ENCODE measurements at regions not wholly inside any gene's neighbourhood (a gene's known extent, or its start where the extent isn't known, plus 50 kb on each side); places are given as distances from the start of the nearest gene placed in this dataset.
"Not testable (repeated sequence)": the region's sequence is repeated elsewhere in the genome, so short reads cannot be mapped to it uniquely, and the experiment has no call there.

DNA sequence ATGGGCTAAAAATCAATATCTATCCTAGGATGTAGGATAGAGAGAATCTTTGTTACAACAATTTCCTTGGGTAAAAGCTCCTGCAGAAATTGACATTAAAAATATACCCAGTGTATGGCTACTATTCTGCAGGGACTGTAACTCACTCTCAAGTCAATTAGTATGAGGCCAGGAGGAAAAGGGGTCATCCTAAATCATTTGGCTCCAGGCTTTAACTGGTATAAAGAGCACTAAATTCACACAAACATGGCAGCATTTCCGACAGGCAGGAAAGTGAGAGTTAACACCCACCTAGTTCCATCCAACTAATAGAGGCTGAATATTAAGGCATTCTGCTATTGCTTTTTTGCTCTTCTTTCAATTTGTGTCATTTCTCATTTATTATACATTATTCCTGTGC, 218.6 kb upstream of the C1orf87 start:
- DNase-seq = no peak

DNA sequence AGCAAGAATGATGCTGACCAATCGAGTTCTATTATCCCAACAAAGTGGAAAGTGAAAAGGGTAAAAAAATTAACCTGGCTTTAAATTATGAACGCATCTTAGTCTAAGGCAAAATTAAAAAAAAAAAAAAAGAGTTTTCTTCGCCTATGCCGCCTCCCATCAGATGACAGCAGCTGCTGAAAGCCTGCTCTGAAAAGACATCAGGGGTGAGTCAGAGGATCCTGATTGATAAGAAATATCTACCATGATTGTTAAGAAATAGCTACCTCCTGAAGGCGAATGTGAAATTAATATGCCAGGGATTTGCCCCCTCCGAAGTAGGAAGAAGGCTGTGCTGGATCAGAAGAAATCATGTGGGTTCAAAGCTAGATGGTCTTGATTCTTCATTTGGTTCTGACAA, 216.8 kb upstream of the C1orf87 start:
- no peak for DNase-seq

DNA sequence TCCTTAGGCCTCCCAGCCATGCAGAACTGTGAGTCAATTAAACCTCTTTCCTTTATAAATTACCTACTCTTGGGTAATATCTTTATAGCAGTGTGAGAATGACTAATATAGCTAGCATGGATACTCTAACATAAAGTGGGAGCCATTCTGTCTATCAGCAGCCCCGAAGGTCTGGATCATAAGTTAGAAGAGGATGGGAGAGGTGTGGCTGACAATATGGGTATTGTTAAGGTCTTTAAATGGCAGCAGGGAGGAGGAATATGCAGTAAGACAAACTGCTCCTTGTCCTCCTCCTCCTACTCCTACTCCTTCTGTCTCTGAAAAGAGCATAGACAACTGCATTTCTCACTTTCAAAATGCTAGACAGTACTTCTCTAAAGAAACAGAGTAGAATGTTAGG, 214.0 kb upstream of the C1orf87 start:
- no peak for DNase-seq

DNA sequence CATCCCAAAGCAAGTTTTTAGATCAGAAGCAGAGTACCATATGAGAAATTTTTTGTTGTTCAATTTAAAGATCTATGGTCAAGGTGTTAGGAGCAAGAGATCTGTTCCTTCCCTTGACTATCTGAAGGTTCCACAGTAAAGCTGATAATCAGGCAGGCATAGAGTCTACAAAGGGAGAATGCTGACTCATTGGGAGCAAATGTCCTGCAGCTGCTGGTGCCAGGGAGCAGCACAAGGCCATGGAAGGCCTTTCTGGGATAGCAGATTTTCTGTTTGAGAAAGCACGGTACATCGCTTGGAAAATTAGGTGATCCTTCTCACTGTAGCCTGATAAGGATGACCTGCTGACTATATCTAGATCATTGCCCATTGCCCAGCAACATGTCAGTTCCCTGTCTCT, 210.1 kb upstream of the C1orf87 start:
- DNase-seq = no peak

DNA sequence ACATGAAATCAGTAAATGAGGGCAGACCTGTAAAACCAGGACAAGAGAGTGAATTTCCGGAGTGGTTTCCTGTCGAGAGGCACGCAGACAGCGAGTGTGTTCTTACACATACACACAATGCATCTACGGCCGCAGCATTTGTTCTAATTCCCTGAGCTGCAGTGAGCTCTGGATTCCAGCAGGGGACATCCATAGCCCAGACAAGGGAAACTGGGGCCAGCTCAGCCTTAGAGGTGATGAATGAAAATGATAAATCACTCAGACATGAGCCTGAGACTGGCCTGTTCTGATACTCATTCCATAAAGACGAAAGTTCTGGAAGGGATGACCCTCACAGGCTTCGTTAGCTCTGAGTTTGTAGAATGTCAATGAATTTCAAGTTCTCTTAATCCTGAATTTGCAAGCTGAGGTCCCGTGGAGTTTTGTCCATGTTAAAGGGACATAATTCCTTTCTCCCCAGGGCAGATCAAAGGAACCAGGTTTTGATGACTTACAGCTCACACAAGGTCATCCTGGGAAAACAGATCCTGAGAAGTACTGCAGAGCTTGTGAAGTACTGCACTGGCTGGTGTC, 207.9 kb upstream of the C1orf87 start:
- peak; percentile 80 for DNase-seq

DNA sequence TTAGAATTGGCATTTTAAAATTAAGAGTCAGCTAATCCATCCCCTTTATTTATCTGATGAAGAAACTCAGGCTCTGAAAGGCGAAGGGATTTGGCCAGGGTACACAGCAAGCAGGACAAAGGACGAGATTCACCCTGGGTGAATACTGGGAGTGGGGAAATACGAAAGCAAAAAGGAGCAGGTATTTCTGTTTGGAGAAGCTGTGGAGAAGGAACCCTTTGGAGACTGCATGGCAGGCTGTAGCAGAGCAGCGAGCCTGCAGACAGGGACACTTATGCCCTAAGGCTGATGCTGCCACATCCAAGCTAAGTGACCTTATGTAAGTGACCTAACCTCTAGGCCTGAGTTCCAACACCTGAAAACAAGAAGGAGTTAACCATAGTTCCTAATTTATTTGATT, 207.2 kb upstream of the C1orf87 start:
- DNase-seq = no peak

DNA sequence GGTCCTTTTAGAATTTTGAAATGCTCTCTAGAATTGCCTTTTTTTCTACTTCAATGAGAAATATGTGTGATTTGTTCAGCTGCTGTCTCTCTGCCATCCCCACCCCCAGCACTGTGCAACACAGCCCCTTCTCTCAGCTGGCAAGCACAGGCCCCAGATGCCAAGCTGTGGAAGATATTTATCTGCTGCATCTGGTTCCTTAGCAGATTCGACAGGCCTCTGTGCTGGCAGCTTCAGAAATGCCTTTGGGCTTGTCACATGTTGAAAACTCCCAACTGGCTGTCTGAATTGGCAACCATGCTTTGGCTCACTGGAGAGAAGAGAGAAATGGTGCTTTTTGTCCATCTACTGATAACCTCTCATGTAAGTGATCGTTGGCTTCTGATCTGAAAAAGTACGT, 206.7 kb upstream of the C1orf87 start:
- DNase-seq = no peak

DNA sequence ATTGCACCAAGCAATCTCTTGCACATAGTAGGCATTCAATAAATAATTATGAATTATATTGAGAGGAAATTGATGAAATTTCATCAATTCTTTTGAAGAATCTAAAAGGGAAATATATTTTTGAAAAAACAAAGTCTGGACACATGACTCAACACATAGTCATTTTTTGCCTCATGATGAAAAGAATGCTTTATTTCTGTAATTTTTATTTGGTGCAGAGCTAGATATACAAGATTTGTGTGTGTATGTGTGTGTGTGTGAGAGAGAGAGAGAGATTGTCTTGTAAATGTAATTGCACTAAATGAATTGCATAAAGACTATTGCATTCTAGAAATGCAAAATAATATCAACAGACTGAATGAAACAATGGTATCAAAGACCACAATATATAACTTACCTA, 206.2 kb upstream of the C1orf87 start:
- no peak for DNase-seq

DNA sequence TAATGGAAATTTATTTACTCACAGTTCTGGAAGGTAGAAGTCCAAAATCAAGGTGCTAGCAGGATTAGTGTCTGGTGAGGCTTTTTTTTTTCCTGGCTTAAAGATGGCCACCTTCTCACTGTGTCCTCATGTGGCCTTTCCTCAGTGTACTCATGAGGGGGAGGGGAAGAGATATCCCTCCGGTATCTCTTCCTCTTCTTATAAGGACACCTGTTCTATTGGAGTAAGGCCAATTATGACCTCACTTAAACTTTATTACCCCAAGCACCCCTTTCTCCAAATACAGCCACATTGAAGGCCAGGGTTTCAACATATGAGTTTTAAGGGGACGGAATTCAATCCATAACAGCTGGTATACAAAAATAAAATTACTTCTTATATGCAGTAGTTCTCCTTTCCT, 203.7 kb upstream of the C1orf87 start:
- peak; percentile 67 for DNase-seq

DNA sequence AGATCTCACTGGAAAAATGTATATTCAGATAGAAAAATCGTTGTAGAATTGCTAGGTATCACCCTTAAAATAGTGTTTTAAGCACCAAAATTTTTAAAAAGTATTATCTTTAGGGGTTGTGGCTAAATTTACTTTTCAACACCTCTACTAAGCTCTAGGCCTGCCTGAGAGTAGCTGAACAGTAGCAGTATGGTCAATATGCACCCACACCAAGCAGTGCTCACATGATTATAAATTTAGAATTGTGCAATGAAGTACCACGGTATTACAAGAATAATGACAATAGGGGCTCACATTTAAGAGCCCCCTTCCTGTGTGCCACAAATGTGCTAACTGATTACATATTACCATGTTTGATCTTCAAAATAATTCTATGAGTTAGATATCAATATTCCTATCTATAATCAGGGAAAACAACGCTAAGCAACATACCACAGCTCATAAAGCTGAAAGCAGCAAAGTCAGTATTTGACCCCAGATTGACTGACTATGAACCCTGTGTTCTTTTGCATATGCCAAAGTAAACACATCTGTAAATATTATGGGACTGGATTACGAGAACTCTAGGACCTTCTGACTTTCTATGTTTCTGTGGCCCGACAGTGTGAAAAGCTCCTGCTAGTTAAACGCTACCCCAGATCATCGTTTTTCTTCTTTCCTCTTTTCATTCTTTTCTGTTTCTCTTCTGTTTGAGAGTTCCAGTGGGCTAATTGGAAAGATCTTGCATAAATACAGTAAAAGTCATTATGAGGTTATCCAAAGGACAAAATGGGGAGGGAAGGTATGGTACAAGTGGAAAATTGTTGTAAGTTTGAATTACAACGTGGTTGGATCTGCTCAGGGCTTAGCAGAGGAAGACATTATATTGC, 201.1 kb upstream of the C1orf87 start:
- no peak for DNase-seq

DNA sequence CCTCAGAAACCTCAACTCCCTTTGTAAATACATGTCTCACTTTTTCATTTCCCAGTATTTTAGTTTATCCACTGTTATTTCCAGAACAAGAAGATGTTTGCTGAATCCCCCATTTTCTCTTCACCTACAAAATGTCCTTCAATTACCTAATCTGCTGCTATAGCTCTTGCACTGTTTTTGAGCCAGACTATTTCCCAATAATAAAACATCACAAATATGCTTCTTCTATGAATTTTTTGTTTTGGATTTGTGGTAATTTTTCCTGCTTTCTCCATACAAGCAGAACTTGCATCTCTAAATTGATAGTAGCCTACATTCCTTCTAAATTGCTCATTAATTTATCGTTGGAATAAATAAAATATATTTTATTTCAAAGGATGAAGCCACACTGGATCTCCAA, 199.6 kb upstream of the C1orf87 start:
- no peak for DNase-seq

DNA sequence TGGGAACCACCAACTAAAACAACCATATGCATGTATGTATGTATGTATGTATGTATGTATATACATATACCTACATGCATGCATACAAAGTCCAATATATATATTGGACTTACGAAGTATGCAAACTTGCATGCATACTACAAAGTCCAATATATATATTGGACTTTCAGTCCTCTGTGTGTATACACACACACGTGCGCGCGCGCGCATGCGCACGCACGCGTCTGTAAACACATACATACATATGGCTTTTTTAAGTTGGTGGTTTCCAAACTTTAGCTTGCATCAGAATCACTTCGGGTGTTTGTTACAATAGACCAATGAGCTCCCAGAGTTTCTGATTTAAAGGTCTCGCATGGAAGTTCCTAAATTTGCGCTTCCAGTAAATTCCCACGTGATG, 197.5 kb upstream of the C1orf87 start:
- DNase-seq = no peak

DNA sequence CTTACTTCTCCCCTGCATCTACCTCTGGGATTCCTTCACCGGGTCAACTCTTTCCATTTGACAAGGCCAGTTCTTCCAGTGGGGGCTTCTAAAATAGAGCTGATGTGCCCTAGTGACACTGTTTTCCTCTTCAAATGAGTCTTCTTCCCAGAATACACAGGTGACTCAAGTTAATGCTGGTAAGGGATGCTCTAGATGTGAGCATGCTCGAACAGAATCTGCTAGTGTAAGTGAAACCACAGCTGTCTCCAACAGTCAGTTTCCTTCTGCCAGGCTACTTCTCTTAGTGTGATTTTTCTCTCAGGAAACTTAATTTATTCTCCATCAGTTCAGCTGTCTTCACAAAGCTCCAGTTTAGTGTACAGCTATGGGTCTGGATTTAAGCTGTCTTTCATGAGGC, 194.9 kb upstream of the C1orf87 start:
- no peak for DNase-seq

DNA sequence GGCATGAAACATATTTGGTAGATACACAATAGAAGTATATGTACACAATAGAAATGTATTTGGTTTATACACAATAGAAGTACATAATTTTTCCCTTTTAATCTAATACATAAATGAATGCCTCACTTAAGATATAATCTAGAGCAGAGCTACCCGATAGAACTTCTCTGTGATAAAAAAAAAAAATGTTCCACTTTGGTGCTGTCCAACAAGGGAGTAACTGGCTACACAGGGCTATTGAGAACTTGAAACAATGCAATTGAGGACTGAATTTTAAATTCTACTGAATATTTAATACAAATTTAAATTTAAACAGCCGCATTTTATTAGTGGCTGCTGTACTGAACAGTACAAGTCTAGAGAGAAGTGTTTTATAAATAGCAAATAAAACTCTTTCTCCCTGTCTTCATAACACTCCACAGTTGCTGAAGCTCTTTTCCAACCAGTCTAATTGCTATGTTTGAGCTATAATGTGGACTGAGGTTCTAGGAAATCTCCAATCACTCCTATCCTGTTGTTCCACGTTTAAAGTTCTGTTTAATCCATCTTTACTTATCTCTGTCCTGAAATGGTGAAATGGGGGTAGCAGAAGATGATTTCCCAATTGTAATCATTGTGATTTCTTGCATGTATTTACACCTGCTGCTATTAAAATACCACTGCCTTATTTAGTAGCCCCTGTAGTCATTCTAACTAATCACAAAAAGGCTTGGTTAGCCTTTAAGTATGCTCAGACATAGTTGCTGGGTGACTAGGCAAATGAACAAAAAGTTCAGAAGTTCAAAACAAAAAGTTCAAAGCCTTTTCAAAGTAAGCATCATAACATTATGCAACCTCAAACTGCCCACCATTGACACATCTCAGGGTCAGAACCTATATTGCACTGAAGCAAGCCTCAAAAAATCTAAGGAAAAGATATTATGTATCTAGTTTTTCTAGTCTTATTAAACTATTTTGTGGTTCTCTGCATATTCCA, 192.3 kb upstream of the C1orf87 start:
- DNase-seq = no peak

DNA sequence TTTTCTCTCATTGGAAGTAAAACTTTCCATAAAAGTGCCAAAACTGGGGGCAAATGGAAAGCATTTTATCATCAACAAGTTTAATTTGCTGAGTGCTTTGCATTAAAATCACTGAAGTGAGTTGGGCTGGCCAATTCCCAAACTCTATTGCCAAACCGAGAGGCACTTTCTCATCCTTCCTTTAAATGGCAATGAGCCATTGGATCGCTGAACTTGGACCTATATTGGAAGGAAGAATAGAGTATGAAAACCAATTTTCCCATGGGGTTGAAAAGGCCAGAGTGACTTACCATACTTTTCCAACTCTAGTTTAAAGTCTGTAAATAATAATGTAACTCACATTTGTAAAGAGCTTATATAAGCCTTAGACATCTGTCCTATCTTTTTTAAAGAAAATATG, 189.1 kb upstream of the C1orf87 start:
- no peak for DNase-seq

DNA sequence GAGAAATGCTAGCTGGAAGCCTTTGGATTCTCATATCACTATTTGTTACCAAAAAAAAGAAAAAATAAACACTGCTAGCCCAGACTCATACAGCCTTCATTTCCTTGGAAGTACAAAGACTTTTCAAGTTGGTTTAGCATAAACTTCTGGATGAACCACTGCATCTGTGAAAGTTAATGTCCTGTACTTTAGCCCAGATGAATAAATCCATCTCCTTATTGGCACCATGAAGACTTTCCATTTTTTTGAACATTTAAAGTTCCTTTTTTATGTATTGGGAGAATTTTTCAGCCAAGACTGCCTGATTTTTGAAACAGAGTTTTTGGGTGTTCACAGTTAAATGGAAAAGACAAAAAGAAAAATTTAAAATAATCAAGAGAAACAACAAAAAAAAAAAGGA, 184.0 kb upstream of the C1orf87 start:
- DNase-seq = no peak

DNA sequence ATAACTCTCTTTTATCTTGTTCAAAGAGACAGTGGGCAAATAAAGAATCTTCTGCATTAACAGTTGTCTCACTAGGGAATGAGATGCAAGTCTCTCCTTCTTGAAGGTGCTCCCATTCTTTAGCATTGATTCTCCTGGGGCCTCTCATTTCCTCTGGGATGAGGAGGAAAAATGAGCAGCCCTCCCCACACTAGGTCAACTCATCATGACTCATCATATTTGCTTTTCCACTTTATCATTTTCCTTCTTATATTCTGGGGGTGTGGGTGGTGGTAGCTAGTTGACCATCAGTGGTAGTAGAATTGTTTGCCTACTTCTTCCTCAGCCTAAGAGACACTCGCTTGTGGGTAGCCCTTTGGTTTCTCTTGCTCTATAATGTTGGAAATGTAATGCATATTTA, 182.0 kb upstream of the C1orf87 start:
- no peak for DNase-seq

DNA sequence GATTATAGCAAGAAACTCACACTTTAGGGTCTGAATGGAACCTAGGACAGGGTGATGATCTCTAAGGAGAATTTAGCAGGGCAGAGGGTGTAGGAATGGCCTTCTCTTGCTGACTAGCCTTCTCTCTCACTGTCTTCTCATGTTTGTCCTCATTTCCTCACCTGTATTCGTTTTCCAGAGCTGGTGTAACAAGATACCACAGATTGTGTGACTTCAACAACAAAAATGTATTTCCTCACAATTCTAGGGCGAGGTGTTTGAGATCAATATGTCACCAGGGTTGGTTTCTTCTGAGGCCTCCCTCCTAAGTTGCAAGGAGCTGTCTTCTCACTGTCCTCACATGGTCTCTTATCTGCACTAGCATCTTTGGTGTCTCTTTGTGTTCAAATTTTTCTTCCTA, 177.9 kb upstream of the C1orf87 start:
- no peak for DNase-seq

DNA sequence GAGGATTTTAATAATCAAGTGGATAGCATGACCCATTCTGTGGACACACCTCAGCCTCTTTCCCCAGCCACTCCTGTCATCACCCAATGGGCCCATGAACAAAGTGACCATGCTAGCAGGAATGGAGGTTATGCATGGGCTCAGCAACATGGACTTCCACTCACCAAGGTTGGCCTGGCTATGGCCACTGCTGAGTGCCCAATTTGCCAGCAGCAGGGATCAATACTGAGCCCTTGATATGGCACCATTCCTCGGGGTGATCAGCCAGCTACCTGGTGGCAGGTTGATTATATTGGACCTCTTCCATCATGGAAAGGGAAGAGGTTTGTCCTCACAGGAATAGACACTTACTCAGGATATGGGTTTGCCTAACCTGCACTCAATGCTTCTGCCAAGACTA, 173.9 kb upstream of the C1orf87 start:
- DNase-seq = not testable (repeated sequence)

DNA sequence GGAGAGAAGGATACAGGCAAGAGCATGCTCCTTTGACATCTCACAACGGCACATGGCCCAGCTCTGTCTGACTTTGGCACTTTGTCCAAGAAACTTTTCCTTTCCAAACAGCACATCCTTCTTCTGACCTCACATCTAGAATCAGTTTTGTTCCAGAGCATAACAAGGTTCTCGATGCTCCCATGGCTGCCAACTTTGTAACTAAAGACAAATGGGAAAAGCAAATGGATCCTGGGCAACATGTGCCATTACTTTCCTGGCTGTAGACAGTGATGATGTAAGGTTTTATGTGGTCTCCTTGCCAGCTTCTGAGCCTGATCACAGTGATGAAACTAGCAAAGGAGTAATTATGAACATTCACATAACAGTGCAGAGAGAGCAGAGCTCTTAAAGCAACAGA, 171.8 kb upstream of the C1orf87 start:
- DNase-seq = no peak

DNA sequence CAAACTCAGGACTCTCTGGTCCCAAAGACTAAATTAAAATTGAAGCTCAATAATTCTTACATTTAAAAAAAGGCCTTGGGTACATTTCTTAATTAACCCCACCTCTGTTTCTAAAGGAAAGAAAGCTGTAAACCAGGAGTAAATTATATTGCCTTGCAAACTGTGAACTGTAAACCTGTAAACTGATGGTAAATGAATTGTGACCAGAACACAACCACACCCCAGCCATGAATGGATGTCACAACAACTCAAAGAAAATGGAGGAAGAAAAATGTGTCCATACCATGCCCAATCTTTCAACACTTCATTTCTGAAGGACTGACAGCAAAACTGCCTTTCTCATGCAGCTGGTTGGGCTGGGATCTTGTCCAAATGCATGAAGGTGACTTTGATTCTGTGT, 171.3 kb upstream of the C1orf87 start:
- DNase-seq = no peak

DNA sequence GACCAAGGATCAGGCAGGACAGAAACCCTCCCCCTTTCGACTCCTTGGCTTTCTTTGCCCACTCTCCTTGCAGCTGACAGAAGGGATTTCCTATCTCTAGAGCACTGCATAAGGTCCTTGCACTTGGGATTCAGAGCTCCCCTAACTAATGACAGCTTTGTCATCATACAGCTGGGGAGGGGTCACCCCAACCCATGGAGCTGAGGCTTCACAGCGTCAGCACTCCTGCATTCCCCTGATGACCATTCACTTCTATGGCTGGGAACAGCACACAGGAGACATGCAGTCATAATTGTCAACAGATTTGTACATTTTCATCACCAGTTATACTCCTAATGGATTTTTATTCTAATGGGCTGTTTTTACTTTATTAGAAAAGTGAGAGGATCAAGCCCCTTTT, 161.7 kb upstream of the C1orf87 start:
- no peak for DNase-seq

DNA sequence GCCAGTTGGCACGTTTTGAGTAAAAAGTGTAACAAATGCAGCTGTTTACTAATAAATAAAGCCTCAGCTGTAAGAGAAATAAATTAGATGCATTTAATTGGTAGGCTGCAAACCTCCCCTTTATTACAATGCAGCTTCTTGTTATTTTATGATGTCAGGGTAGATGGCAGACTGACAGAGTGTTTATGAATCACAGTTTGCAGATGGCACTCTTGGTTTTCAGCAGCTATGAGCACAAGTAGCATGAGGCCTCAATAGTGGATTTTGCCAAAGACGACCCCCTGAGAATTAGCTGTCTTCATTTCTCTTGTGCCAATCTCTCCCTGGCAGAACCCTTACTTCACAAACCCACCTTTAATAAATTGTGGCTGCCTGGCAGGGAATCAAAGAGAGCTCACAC, 161.2 kb upstream of the C1orf87 start:
- DNase-seq = no peak

DNA sequence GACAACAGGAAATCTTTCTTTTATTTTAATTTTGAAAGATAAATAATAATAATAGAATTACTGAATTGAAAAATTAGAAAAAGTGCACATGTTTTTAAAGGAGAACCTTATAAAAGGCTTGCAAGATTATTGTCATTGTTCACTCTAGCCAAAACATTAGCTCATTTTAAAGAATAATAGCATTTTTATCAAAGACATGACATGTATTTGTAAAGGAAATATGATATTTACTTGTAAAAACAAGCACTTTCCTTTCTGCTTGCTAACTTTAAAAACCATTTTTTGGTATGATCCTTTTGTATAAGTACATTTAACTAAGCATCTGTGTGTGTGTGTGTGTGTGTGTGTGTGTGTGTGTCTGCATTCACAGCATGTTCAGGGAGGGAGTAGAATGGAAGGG, 156.3 kb upstream of the C1orf87 start:
- DNase-seq = no peak
